ENCODE measurements at regions not wholly inside any gene's neighbourhood (a gene's known extent, or its start where the extent isn't known, plus 50 kb on each side); places are given as distances from the start of the nearest gene placed in this dataset.

GRCh38 chr5:60277941-60278340 lies 384.4 kb upstream of the PDE4D start:
- no peak for TF ChIP-seq POLR2A (IDR thresholded peaks at IDR 0.05; ENCODE audit: low read length)
- TF ChIP-seq GATA1 (IDR thresholded peaks at IDR 0.05; ENCODE audit: low read depth, low read length) = no peak

Measured in erythroblast (primary cell).